ENCODE measurements at regions not wholly inside any gene's neighbourhood (a gene's known extent, or its start where the extent isn't known, plus 50 kb on each side); places are given as distances from the start of the nearest gene placed in this dataset.

GRCh38 chr16:5769513-5769912, 671.9 kb upstream of the EEF2KMT start:
- no peaks in the 10 kb centered on the region for H3K36me3 ChIP-seq (ENCODE audit: insufficient read depth, insufficient read length, low read length)
- no peaks in the 10 kb centered on the region for H3K9me3 ChIP-seq (ENCODE audit: insufficient read depth, low read length)
- no peaks in the 10 kb centered on the region for H3K27me3 ChIP-seq (ENCODE audit: insufficient read depth, insufficient read length)
- no peaks in the 10 kb centered on the region for H3K4me1 ChIP-seq (ENCODE audit: insufficient read depth, insufficient read length)
- no peak for DNase-seq (ENCODE audit: low read depth, low spot score)
- TF ChIP-seq ZNF274 (IDR thresholded peaks at IDR 0.05; ENCODE audit: low read depth, low read length) (no peak), SUZ12 (IDR thresholded peaks at IDR 0.05; ENCODE audit: extremely low read depth, insufficient read depth, insufficient read length) (no peak), YY1 (IDR thresholded peaks at IDR 0.05; ENCODE audit: insufficient read depth, insufficient read length) (no peak)
- no peak overlapping the region for H3K4me3 ChIP-seq (ENCODE audit: insufficient read length, low read depth)
- H3K9ac ChIP-seq (ENCODE audit: insufficient read length, low read depth), result no peak overlapping the region

GRCh38 chr16:5768445-5768844, 670.9 kb upstream of the EEF2KMT start:
- no peaks in the 10 kb centered on the region for H3K9me3 ChIP-seq (ENCODE audit: insufficient read depth, low read length)
- H3K36me3 ChIP-seq (ENCODE audit: insufficient read depth, insufficient read length, low read length), result no peaks in the 10 kb centered on the region
- no peaks in the 10 kb centered on the region for H3K4me1 ChIP-seq (ENCODE audit: insufficient read depth, insufficient read length)
- H3K27me3 ChIP-seq (ENCODE audit: insufficient read depth, insufficient read length), result no peaks in the 10 kb centered on the region
- no peak overlapping the region for H3K4me3 ChIP-seq (ENCODE audit: insufficient read length, low read depth)
- DNase-seq (ENCODE audit: low read depth, low spot score), result no peak
- H3K9ac ChIP-seq (ENCODE audit: insufficient read length, low read depth), result no peak overlapping the region
- TF ChIP-seq ZNF274 (IDR thresholded peaks at IDR 0.05; ENCODE audit: low read depth, low read length), result no peak
- TF ChIP-seq YY1 (IDR thresholded peaks at IDR 0.05; ENCODE audit: insufficient read depth, insufficient read length), result no peak
- TF ChIP-seq SUZ12 (IDR thresholded peaks at IDR 0.05; ENCODE audit: extremely low read depth, insufficient read depth, insufficient read length), result no peak

GRCh38 chr16:5763176-5763575, 665.6 kb upstream of the EEF2KMT start:
- Histone ChIP-seq H3K9me3 (ENCODE audit: insufficient read depth, low read length) (no peaks in the 10 kb centered on the region), H3K9ac (ENCODE audit: insufficient read length, low read depth) (no peak overlapping the region), H3K4me3 (ENCODE audit: insufficient read length, low read depth) (no peak overlapping the region), H3K27me3 (ENCODE audit: insufficient read depth, insufficient read length) (no peaks in the 10 kb centered on the region), H3K36me3 (ENCODE audit: insufficient read depth, insufficient read length, low read length) (no peaks in the 10 kb centered on the region), H3K4me1 (ENCODE audit: insufficient read depth, insufficient read length) (peaks cover 3% of the 10 kb centered on the region)
- TF ChIP-seq YY1 (IDR thresholded peaks at IDR 0.05; ENCODE audit: insufficient read depth, insufficient read length), result no peak
- TF ChIP-seq ZNF274 (IDR thresholded peaks at IDR 0.05; ENCODE audit: low read depth, low read length), result no peak
- no peak for DNase-seq (ENCODE audit: low read depth, low spot score)

GRCh38 chr16:5762362-5762761, 664.8 kb upstream of the EEF2KMT start:
- Histone ChIP-seq H3K9me3 (ENCODE audit: insufficient read depth, low read length) (no peaks in the 10 kb centered on the region), H3K4me1 (ENCODE audit: insufficient read depth, insufficient read length) (peaks cover 3% of the 10 kb centered on the region), H3K9ac (ENCODE audit: insufficient read length, low read depth) (no peak overlapping the region), H3K36me3 (ENCODE audit: insufficient read depth, insufficient read length, low read length) (no peaks in the 10 kb centered on the region), H3K4me3 (ENCODE audit: insufficient read length, low read depth) (no peak overlapping the region), H3K27me3 (ENCODE audit: insufficient read depth, insufficient read length) (no peaks in the 10 kb centered on the region)
- DNase-seq (ENCODE audit: low read depth, low spot score), result no peak
- TF ChIP-seq SUZ12 (IDR thresholded peaks at IDR 0.05; ENCODE audit: extremely low read depth, insufficient read depth, insufficient read length) (no peak), YY1 (IDR thresholded peaks at IDR 0.05; ENCODE audit: insufficient read depth, insufficient read length) (no peak), ZNF274 (IDR thresholded peaks at IDR 0.05; ENCODE audit: low read depth, low read length) (no peak)

- DNase-seq (ENCODE audit: low read depth, low spot score), result no peak
- TF ChIP-seq ZNF274 (IDR thresholded peaks at IDR 0.05; ENCODE audit: low read depth, low read length) (no peak), YY1 (IDR thresholded peaks at IDR 0.05; ENCODE audit: insufficient read depth, insufficient read length) (no peak), SUZ12 (IDR thresholded peaks at IDR 0.05; ENCODE audit: extremely low read depth, insufficient read depth, insufficient read length) (no peak)
These were observed 664.0 kb upstream of the EEF2KMT start for GRCh38 chr16:5761592-5761991.

GRCh38 chr16:5758281-5758680, 660.7 kb upstream of the EEF2KMT start:
- TF ChIP-seq YY1 (IDR thresholded peaks at IDR 0.05; ENCODE audit: insufficient read depth, insufficient read length), result no peak
- TF ChIP-seq ZNF274 (IDR thresholded peaks at IDR 0.05; ENCODE audit: low read depth, low read length), result no peak
- no peak for TF ChIP-seq SUZ12 (IDR thresholded peaks at IDR 0.05; ENCODE audit: extremely low read depth, insufficient read depth, insufficient read length)
- DNase-seq (ENCODE audit: low read depth, low spot score), result no peak
- no peaks in the 10 kb centered on the region for H3K36me3 ChIP-seq (ENCODE audit: insufficient read depth, insufficient read length, low read length)
- H3K4me3 ChIP-seq (ENCODE audit: insufficient read length, low read depth), result no peak overlapping the region
- peaks cover 3% of the 10 kb centered on the region for H3K4me1 ChIP-seq (ENCODE audit: insufficient read depth, insufficient read length)
- H3K9ac ChIP-seq (ENCODE audit: insufficient read length, low read depth), result no peak overlapping the region
- 0 out of 2 replicates have a peak, but pooled peaks cover 3% of the 10 kb centered on the region for H3K9me3 ChIP-seq (ENCODE audit: insufficient read depth, low read length)
- H3K27me3 ChIP-seq (ENCODE audit: insufficient read depth, insufficient read length), result no peaks in the 10 kb centered on the region

More at GRCh38 chr16:5761592-5761991, 664.0 kb upstream of the EEF2KMT start:
- Histone ChIP-seq H3K9ac (ENCODE audit: insufficient read length, low read depth) (no peak overlapping the region), H3K27me3 (ENCODE audit: insufficient read depth, insufficient read length) (no peaks in the 10 kb centered on the region), H3K36me3 (ENCODE audit: insufficient read depth, insufficient read length, low read length) (no peaks in the 10 kb centered on the region), H3K9me3 (ENCODE audit: insufficient read depth, low read length) (no peaks in the 10 kb centered on the region), H3K4me1 (ENCODE audit: insufficient read depth, insufficient read length) (peaks cover 3% of the 10 kb centered on the region), H3K4me3 (ENCODE audit: insufficient read length, low read depth) (no peak overlapping the region)

- Histone ChIP-seq H3K9me3 (ENCODE audit: insufficient read depth, low read length) (0 out of 2 replicates have a peak, but pooled peaks cover 4% of the 10 kb centered on the region), H3K36me3 (ENCODE audit: insufficient read depth, insufficient read length, low read length) (no peaks in the 10 kb centered on the region), H3K27me3 (ENCODE audit: insufficient read depth, insufficient read length) (no peaks in the 10 kb centered on the region), H3K4me3 (ENCODE audit: insufficient read length, low read depth) (no peak overlapping the region), H3K9ac (ENCODE audit: insufficient read length, low read depth) (no peak overlapping the region), H3K4me1 (ENCODE audit: insufficient read depth, insufficient read length) (no peaks in the 10 kb centered on the region)
- TF ChIP-seq ZNF274 (IDR thresholded peaks at IDR 0.05; ENCODE audit: low read depth, low read length) (no peak), YY1 (IDR thresholded peaks at IDR 0.05; ENCODE audit: insufficient read depth, insufficient read length) (no peak), SUZ12 (IDR thresholded peaks at IDR 0.05; ENCODE audit: extremely low read depth, insufficient read depth, insufficient read length) (no peak)
- DNase-seq (ENCODE audit: low read depth, low spot score), result peak; percentile 35
These were observed 659.4 kb upstream of the EEF2KMT start for GRCh38 chr16:5756969-5757368.
